Endothelial cell (in vitro differentiated cells): ENCODE measurements at regions not wholly inside any gene's neighbourhood (a gene's known extent, or its start where the extent isn't known, plus 50 kb on each side); places are given as distances from the start of the nearest gene placed in this dataset.

Source experiments
- DNase-seq: peaks from one replicate; pipeline ENCODE4 v3.0.0; 2021; ENCODE audit warnings: low spot score
- H3K27ac Mint-ChIP-seq: one replicate; pipeline ENCODE4 v1.8.0; 2021; ENCODE audit warnings: mixed read lengths, inconsistent platforms; ENCODE audit not compliant: unreplicated experiment
- H3K27me3 Mint-ChIP-seq: one replicate; pipeline ENCODE4 v1.8.0; 2021; ENCODE audit warnings: mild to moderate bottlenecking, moderate library complexity, mixed read lengths, inconsistent platforms; ENCODE audit not compliant: unreplicated experiment
- H3K36me3 Mint-ChIP-seq: one replicate; pipeline ENCODE4 v1.8.0; 2021; ENCODE audit warnings: mild to moderate bottlenecking, low read depth, mixed read lengths, inconsistent platforms; ENCODE audit not compliant: unreplicated experiment
- H3K4me1 Mint-ChIP-seq: one replicate; pipeline ENCODE4 v1.8.0; 2021; ENCODE audit warnings: mild to moderate bottlenecking, mixed read lengths, inconsistent platforms; ENCODE audit not compliant: unreplicated experiment
- H3K4me3 Mint-ChIP-seq: one replicate; pipeline ENCODE4 v1.8.0; 2021; ENCODE audit warnings: mild to moderate bottlenecking, mixed read lengths, inconsistent platforms; ENCODE audit not compliant: unreplicated experiment
- H3K9me3 Mint-ChIP-seq: one replicate; pipeline ENCODE4 v1.8.0; 2021; ENCODE audit warnings: mixed read lengths, inconsistent platforms; ENCODE audit not compliant: unreplicated experiment
- CTCF ChIP-seq: fragments of 200-600 bp; sonication (generic); IDR thresholded peaks from one replicate; pipeline ENCODE4 v1.5.0; 2021; ENCODE audit warnings: antibody characterized with exemption; ENCODE audit not compliant: unreplicated experiment

GRCh38 chr15:96123028-96123400 is 207.5 kb upstream of the NR2F2 start:
- Mint-ChIP-seq H3K27me3 (no peaks in the 10 kb centered on the region), H3K27ac (no peak overlapping the region), H3K4me1 (no peaks in the 10 kb centered on the region), H3K9me3 (no peaks in the 10 kb centered on the region), H3K4me3 (no peak overlapping the region), H3K36me3 (no peaks in the 10 kb centered on the region)
- TF ChIP-seq CTCF: no peak
- no peak for DNase-seq

DNA sequence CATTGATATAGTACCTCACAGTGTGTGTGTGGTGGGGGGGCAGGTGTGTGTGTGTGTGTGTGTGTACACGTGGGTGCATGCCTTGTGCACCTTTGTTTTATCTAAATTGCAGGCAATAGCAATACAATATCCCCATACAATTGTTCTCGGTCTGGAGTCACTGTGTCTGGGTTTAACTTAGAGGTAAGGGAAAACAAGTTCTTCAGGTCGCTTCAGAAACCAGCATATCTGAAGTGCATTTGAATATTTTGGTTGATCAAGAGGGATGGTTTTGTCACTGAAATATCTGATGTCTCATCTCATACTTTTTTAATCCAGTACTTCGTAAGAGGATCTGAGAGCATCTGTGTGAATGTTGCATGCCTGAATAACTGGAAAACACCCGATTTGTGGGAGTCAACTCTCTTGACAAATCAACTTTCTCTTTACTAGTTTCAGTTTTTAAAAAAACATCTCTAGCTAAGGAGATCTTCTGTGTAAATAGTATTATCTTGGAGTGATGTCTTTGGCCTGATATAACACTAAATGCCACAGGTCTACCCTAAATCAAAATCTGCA is 206.8 kb upstream of the NR2F2 start:
- Mint-ChIP-seq H3K4me1 (no peaks in the 10 kb centered on the region), H3K27ac (no peak overlapping the region), H3K9me3 (no peaks in the 10 kb centered on the region), H3K27me3 (no peaks in the 10 kb centered on the region), H3K4me3 (no peak overlapping the region), H3K36me3 (no peaks in the 10 kb centered on the region)
- no peak for TF ChIP-seq CTCF
- DNase-seq: no peak

- TF ChIP-seq CTCF: no peak
- H3K9me3 Mint-ChIP-seq: no peaks in the 10 kb centered on the region
- no peak overlapping the region for H3K4me3 Mint-ChIP-seq
- H3K36me3 Mint-ChIP-seq: no peaks in the 10 kb centered on the region
- no peaks in the 10 kb centered on the region for H3K27me3 Mint-ChIP-seq
- H3K27ac Mint-ChIP-seq: no peak overlapping the region
- no peak for DNase-seq
- no peaks in the 10 kb centered on the region for H3K4me1 Mint-ChIP-seq
These were observed 206.1 kb upstream of the NR2F2 start for GRCh38 chr15:96124436-96124835.

DNA sequence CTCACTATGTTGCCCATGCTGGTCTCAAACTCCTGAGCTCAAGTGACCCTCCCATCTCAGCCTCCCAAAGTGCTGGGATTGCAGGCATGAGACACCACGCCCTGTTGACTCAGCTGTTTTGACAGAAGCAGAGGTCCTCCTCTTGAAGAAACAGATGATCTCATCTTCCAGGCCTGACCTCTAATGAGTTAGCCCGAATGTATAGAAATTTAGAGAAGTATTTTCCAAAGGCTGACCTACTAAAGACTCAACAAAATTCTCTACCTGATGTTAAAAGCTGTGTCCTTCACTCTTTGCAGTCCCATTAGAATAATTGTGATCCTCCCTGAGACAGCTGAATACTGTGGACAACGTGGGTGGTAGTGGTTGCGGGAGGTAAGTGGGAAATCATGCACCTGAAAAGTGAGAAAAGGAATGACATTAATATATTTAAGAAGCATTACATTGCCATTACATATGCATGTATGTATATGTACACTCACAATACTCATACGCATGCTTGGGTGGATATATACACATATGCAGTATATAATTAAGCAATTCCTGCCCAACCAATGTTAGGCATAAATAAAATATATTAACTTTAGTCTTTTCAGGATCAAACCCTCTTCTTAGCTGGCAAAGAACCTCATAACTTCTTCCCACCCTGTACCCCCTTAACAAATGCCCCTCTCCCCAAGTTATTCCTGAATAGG is 204.6 kb upstream of the NR2F2 start:
- Mint-ChIP-seq H3K36me3 (no peaks in the 10 kb centered on the region), H3K4me3 (no peak overlapping the region), H3K9me3 (no peaks in the 10 kb centered on the region), H3K27me3 (no peaks in the 10 kb centered on the region), H3K4me1 (no peaks in the 10 kb centered on the region), H3K27ac (no peak overlapping the region)
- no peak for TF ChIP-seq CTCF
- no peak for DNase-seq

DNA sequence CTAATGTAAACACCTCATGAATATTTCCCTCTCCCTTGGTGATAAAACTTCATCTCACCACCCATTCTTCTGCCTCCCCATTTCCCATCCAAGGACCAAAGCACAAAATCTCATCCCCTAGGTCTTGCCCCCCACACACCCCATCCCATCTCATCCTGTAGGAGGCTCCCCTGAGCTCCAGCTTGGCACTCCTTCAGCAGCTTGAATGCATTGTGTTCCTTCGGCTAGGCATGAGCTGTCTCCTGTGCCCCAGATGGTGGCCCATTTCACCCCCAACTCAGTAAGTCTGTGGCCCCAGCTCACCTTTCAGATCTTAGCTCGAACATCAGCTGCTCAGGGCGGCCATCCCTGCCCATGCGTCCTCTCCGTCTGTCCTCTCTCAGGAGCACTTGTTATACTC is 203.6 kb upstream of the NR2F2 start:
- Mint-ChIP-seq H3K4me3 (no peak overlapping the region), H3K27ac (no peak overlapping the region), H3K9me3 (no peaks in the 10 kb centered on the region)

More for the DNA sequence above, 203.6 kb upstream of the NR2F2 start:
- H3K36me3 Mint-ChIP-seq: no peaks in the 10 kb centered on the region
- no peaks in the 10 kb centered on the region for H3K27me3 Mint-ChIP-seq
- no peak for TF ChIP-seq CTCF
- DNase-seq: no peak
- H3K4me1 Mint-ChIP-seq: no peaks in the 10 kb centered on the region
